ENCODE measurements at regions not wholly inside any gene's neighbourhood (a gene's known extent, or its start where the extent isn't known, plus 50 kb on each side); places are given as distances from the start of the nearest gene placed in this dataset.

DNA sequence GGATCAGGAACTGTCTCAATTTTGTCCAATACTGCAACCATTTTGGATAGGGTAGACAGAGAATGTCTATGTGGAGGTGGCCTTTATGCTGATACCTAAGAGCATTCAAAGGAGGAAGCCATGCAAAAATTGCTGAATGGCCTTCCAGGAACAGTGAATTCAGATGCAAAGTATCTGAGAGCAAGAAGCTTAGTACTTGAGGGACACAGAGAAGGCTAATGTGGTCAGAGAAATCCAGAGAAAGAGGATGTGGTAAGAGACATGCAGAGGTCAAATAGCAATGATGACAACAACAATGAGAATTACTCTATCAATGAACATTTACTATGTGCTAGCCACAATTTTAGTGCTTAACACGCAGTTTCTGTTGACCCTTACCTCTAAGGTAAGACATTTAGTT is 785.6 kb upstream of the KLHL1 start:
- TF ChIP-seq, protein P1, sequence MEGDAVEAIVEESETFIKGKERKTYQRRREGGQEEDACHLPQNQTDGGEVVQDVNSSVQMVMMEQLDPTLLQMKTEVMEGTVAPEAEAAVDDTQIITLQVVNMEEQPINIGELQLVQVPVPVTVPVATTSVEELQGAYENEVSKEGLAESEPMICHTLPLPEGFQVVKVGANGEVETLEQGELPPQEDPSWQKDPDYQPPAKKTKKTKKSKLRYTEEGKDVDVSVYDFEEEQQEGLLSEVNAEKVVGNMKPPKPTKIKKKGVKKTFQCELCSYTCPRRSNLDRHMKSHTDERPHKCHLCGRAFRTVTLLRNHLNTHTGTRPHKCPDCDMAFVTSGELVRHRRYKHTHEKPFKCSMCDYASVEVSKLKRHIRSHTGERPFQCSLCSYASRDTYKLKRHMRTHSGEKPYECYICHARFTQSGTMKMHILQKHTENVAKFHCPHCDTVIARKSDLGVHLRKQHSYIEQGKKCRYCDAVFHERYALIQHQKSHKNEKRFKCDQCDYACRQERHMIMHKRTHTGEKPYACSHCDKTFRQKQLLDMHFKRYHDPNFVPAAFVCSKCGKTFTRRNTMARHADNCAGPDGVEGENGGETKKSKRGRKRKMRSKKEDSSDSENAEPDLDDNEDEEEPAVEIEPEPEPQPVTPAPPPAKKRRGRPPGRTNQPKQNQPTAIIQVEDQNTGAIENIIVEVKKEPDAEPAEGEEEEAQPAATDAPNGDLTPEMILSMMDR (IDR thresholded peaks at IDR 0.05; ENCODE audit: poor library complexity), result no peak
- no peak for TF ChIP-seq EZH2phosphoT487 (IDR thresholded peaks at IDR 0.05; ENCODE audit: low read depth, severe bottlenecking, unreplicated experiment)
- no peak for TF ChIP-seq EZH2 (IDR thresholded peaks at IDR 0.05; ENCODE audit: borderline replicate concordance)

Data from hepatocyte (in vitro differentiated cells).